PC-9 (cell line): ENCODE measurements at regions not wholly inside any gene's neighbourhood (a gene's known extent, or its start where the extent isn't known, plus 50 kb on each side); places are given as distances from the start of the nearest gene placed in this dataset.
"Not testable (repeated sequence)": the region's sequence is repeated elsewhere in the genome, so short reads cannot be mapped to it uniquely, and the experiment has no call there.

Source experiments
- BruUV-seq: library from RNA; stranded (reverse); fragments of 400-500 nt; replicated peaks from 2 replicates; lab custom pipeline; 2021; lab: Mats Ljungman, UMichigan
- CTCF ChIA-PET: fragments of 300-600 bp; sonication (Branson Sonifier 250); formaldehyde crosslinking; loops from one replicate; lab custom pipeline; 2022; ENCODE audit warnings: antibody characterized with exemption; lab: Charles Lee
- POLR2A ChIA-PET: fragments of 300-600 bp; sonication (Branson Sonifier 250); formaldehyde crosslinking; loops from one replicate; lab custom pipeline; 2022; ENCODE audit warnings: antibody characterized with exemption; ENCODE audit not compliant: unreplicated experiment; lab: Charles Lee
- DNase-seq, 2 experiments: peaks; one replicate each; pipeline versions ENCODE4 v3.0.0 to v3.0.0-alpha.2; 2015 to 2022; ENCODE audit warnings: mixed read lengths in 1 of 2
- H2AFZ ChIP-seq: fragments of 200-600 bp; sonication (generic); 2 replicates; pipeline ENCODE4 v1.8.1; 2017; ENCODE audit warnings: antibody characterized with exemption
- H3F3A ChIP-seq: fragments of 200-600 bp; sonication (generic); 2 replicates; pipeline ENCODE4 v1.8.1; 2017; ENCODE audit warnings: antibody characterized with exemption, mild to moderate bottlenecking, low read depth; ENCODE audit not compliant: insufficient read depth
- H3K27ac ChIP-seq: fragments of 200-600 bp; sonication (generic); 2 replicates; pipeline ENCODE4 v1.6.1; 2016; ENCODE audit warnings: mixed run types
- H3K27me3 ChIP-seq: fragments of 200-600 bp; sonication (generic); 2 replicates; pipeline ENCODE4 v1.6.1; 2016; ENCODE audit warnings: low read depth, mixed run types; ENCODE audit not compliant: insufficient read depth
- H3K36me3 ChIP-seq: fragments of 200-600 bp; sonication (generic); 2 replicates; pipeline ENCODE4 v1.6.1; 2016; ENCODE audit warnings: low read depth, mixed run types
- H3K4me1 ChIP-seq: fragments of 200-600 bp; sonication (generic); replicated peaks from 2 replicates; pipeline ENCODE4 v1.6.1; 2016; ENCODE audit warnings: mixed run types; ENCODE audit not compliant: insufficient read depth
- H3K4me2 ChIP-seq: fragments of 200-600 bp; sonication (generic); 2 replicates; pipeline ENCODE4 v1.6.1; 2017; ENCODE audit warnings: mixed run types
- H3K4me3 ChIP-seq: fragments of 200-600 bp; sonication (generic); 2 replicates; pipeline ENCODE4 v1.6.1; 2016; ENCODE audit warnings: mixed run types
- H3K79me2 ChIP-seq: fragments of 200-600 bp; sonication (generic); 2 replicates; pipeline ENCODE4 v1.6.1; 2017; ENCODE audit warnings: low read depth, mixed run types
- H3K9me2 ChIP-seq: fragments of 200-600 bp; sonication (generic); 2 replicates; pipeline ENCODE4 v1.8.1; 2017; ENCODE audit warnings: mild to moderate bottlenecking; ENCODE audit not compliant: insufficient read depth
- H3K9me3 ChIP-seq: fragments of 200-600 bp; sonication (generic); 2 replicates; pipeline ENCODE4 v1.8.1; 2016; ENCODE audit warnings: low read depth; ENCODE audit not compliant: insufficient read depth
- H4K20me1 ChIP-seq: fragments of 200-600 bp; sonication (generic); 2 replicates; pipeline ENCODE4 v1.8.1; 2017; ENCODE audit not compliant: insufficient read depth
- CTCF ChIP-seq: fragments of 200-600 bp; sonication (generic); conservative IDR thresholded peaks from 2 replicates; pipeline ENCODE4 v1.6.1; 2017; ENCODE audit warnings: mixed run types, antibody characterized with exemption, mild to moderate bottlenecking, moderate library complexity
- EZH2 ChIP-seq: fragments of 200-600 bp; sonication (generic); IDR thresholded peaks from 2 replicates; pipeline ENCODE4 v1.8.0; 2017; ENCODE audit warnings: antibody characterized with exemption, low read depth
- intact Hi-C: fragments of 100-400 bp; cut with micrococcal nuclease; formaldehyde crosslinking; loops from one replicate; pipeline ENCODE4 v1.10.0; 2022; ENCODE audit not compliant: unreplicated experiment

GRCh38 chr2:62627667-62628066 is 77.8 kb upstream of the EHBP1 start:
- Histone ChIP-seq H4K20me1 (no peaks in the 10 kb centered on the region), H3K9me3 (peaks cover 3% of the 10 kb centered on the region; the same call in 1 of the 2 replicates), H3K27me3 (no peaks in the 10 kb centered on the region), H2AFZ (no peak overlapping the region), H3F3A (no peaks in the 10 kb centered on the region), H3K9me2 (no peaks in the 10 kb centered on the region), H3K4me2 (no peak overlapping the region), H3K79me2 (no peaks in the 10 kb centered on the region), H3K4me3 (no peak overlapping the region), H3K27ac (no peak overlapping the region), H3K36me3 (no peaks in the 10 kb centered on the region), H3K4me1 (peaks cover 15% of the 10 kb centered on the region)
- no peak for TF ChIP-seq CTCF
- no peak for TF ChIP-seq EZH2
- ChIA-PET POLR2A (no interaction called here), CTCF (no interaction called here)
- intact Hi-C loops = no loop called here
- BruUV-seq = no TSS peak
- no peak for DNase-seq

GRCh38 chr2:62624855-62625254 is 80.7 kb upstream of the EHBP1 start:
- no TSS peak for BruUV-seq
- intact Hi-C loops = loop anchor here (2.0 kb wide), 1 partner anchor 16 kb away; no protein-coding TSS in a partner anchor
- no peak overlapping the region for H2AFZ ChIP-seq
- no peak overlapping the region for H3K4me3 ChIP-seq
- no peaks in the 10 kb centered on the region for H3K79me2 ChIP-seq
- H3K9me2 ChIP-seq = no peaks in the 10 kb centered on the region
- H4K20me1 ChIP-seq = no peaks in the 10 kb centered on the region
- H3K36me3 ChIP-seq = no peaks in the 10 kb centered on the region
- H3K4me2 ChIP-seq = peak overlapping the region; percentile 6
- peak in 1 of 2 experiments; percentile 78 for DNase-seq
- POLR2A ChIA-PET = interaction anchor here (0.6 kb wide), 1 partner anchor 142 kb away, joined by 4 read pairs; no protein-coding TSS in a partner anchor
- H3K4me1 ChIP-seq = peaks cover 15% of the 10 kb centered on the region
- H3K9me3 ChIP-seq = no peaks in the 10 kb centered on the region
- no peaks in the 10 kb centered on the region for H3K27me3 ChIP-seq
- no peak overlapping the region for H3K27ac ChIP-seq
- TF ChIP-seq CTCF = no peak
- TF ChIP-seq EZH2 = no peak
- H3F3A ChIP-seq = no peaks in the 10 kb centered on the region
- CTCF ChIA-PET = no interaction called here

- H3K9me2 ChIP-seq, H3K4me3 ChIP-seq, H3K79me2 ChIP-seq, H3F3A ChIP-seq, H3K4me2 ChIP-seq, intact Hi-C loops, H3K36me3 ChIP-seq, H3K9me3 ChIP-seq, BruUV-seq, H2AFZ ChIP-seq, CTCF ChIA-PET, POLR2A ChIA-PET, H3K27ac ChIP-seq, H3K27me3 ChIP-seq, H4K20me1 ChIP-seq, DNase-seq, H3K4me1 ChIP-seq: not testable (repeated sequence)
Observed at GRCh38 chr2:62616486-62616885, 89.0 kb upstream of the EHBP1 start.

GRCh38 chr2:62611854-62612253 is 93.7 kb upstream of the EHBP1 start:
- Histone ChIP-seq H3K27me3 (no peaks in the 10 kb centered on the region), H3K27ac (no peak overlapping the region), H3K36me3 (no peaks in the 10 kb centered on the region), H2AFZ (no peak overlapping the region), H3K4me3 (no peak overlapping the region), H3F3A (no peaks in the 10 kb centered on the region), H3K9me3 (no peaks in the 10 kb centered on the region), H3K4me2 (no peak overlapping the region), H3K79me2 (no peaks in the 10 kb centered on the region), H3K4me1 (no peaks in the 10 kb centered on the region), H3K9me2 (no peaks in the 10 kb centered on the region), H4K20me1 (no peaks in the 10 kb centered on the region)
- BruUV-seq = no TSS peak
- CTCF ChIA-PET = interaction anchor here (0.5 kb wide), 1 partner anchor 20 kb away, joined by 4 read pairs; no protein-coding TSS in a partner anchor
- TF ChIP-seq EZH2 = no peak
- TF ChIP-seq CTCF = no peak
- no peak for DNase-seq
- POLR2A ChIA-PET = no interaction called here
- intact Hi-C loops = no loop called here

GRCh38 chr2:62605471-62605870 is 99.5 kb upstream of the TMEM17 start:
- H3K4me2 ChIP-seq, H3K9me3 ChIP-seq, H3K27me3 ChIP-seq, CTCF ChIA-PET, intact Hi-C loops, POLR2A ChIA-PET, H3K9me2 ChIP-seq, DNase-seq, H2AFZ ChIP-seq, BruUV-seq, H3K36me3 ChIP-seq, H3K4me3 ChIP-seq, H3K27ac ChIP-seq, H3F3A ChIP-seq, H4K20me1 ChIP-seq, H3K4me1 ChIP-seq, H3K79me2 ChIP-seq: not testable (repeated sequence)
